ENCODE measurements at regions not wholly inside any gene's neighbourhood (a gene's known extent, or its start where the extent isn't known, plus 50 kb on each side); places are given as distances from the start of the nearest gene placed in this dataset.
"Not testable (repeated sequence)": the region's sequence is repeated elsewhere in the genome, so short reads cannot be mapped to it uniquely, and the experiment has no call there.

- DNase-seq, result no peak
These were observed 257.3 kb upstream of the C16orf82 start for GRCh38 chr16:26809461-26809860.

GRCh38 chr16:26816266-26816665 is 250.5 kb upstream of the C16orf82 start:
- DNase-seq, result no peak

- DNase-seq, result no peak
These were observed 249.7 kb upstream of the C16orf82 start for GRCh38 chr16:26816885-26817571.

- DNase-seq, result no peak
These were observed 248.3 kb upstream of the C16orf82 start for GRCh38 chr16:26818393-26818792.

GRCh38 chr16:26824469-26824868 is 242.3 kb upstream of the C16orf82 start:
- DNase-seq, result no peak

GRCh38 chr16:26826500-26826899 is 240.2 kb upstream of the C16orf82 start:
- no peak for DNase-seq

- DNase-seq, result no peak
These were observed 239.3 kb upstream of the C16orf82 start for GRCh38 chr16:26827386-26827785.

GRCh38 chr16:26830428-26831127 is 236.1 kb upstream of the C16orf82 start:
- DNase-seq, result no peak

- DNase-seq, result not testable (repeated sequence)
These were observed 230.6 kb upstream of the C16orf82 start for GRCh38 chr16:26836114-26836513.

GRCh38 chr16:26838931-26839330 is 227.8 kb upstream of the C16orf82 start:
- no peak for DNase-seq

- no peak for DNase-seq
These were observed 226.0 kb upstream of the C16orf82 start for GRCh38 chr16:26840691-26841090.

- DNase-seq, result no peak
These were observed 210.5 kb upstream of the C16orf82 start for GRCh38 chr16:26856271-26856670.

GRCh38 chr16:26856791-26857190 is 209.9 kb upstream of the C16orf82 start:
- DNase-seq, result no peak

- DNase-seq, result no peak
These were observed 209.4 kb upstream of the C16orf82 start for GRCh38 chr16:26857371-26857770.

- no peak for DNase-seq
These were observed 206.2 kb upstream of the C16orf82 start for GRCh38 chr16:26860506-26860905.

GRCh38 chr16:26863931-26864330 is 202.8 kb upstream of the C16orf82 start:
- no peak for DNase-seq

- not testable (repeated sequence) for DNase-seq
These were observed 192.4 kb upstream of the C16orf82 start for GRCh38 chr16:26874318-26874717.

GRCh38 chr16:26877421-26877820 is 189.3 kb upstream of the C16orf82 start:
- DNase-seq, result no peak

- DNase-seq, result no peak
These were observed 181.1 kb upstream of the C16orf82 start for GRCh38 chr16:26885674-26886073.

- DNase-seq, result no peak
These were observed 177.0 kb upstream of the C16orf82 start for GRCh38 chr16:26889740-26890139.

GRCh38 chr16:26898200-26898599 is 168.5 kb upstream of the C16orf82 start:
- no peak for DNase-seq

- DNase-seq, result no peak
These were observed 165.4 kb upstream of the C16orf82 start for GRCh38 chr16:26901196-26901861.

- no peak for DNase-seq
These were observed 164.7 kb upstream of the C16orf82 start for GRCh38 chr16:26901983-26902382.

GRCh38 chr16:26905336-26905735 is 161.4 kb upstream of the C16orf82 start:
- no peak for DNase-seq
